SK-N-SH treated with all-trans-retinoic acid at 6 μM for 48 hours (cell line): ENCODE measurements at regions not wholly inside any gene's neighbourhood (a gene's known extent, or its start where the extent isn't known, plus 50 kb on each side); places are given as distances from the start of the nearest gene placed in this dataset.

Source experiments
- ATAC-seq: fragments of 200-7000 bp; cut with Tn5 transposase; 3 replicates; pipeline ENCODE4 v1.9.1; 2020; ENCODE audit warnings: mild to moderate bottlenecking, moderate library complexity
- ARNTL ChIP-seq: fragments of 450-650 bp; formaldehyde crosslinking; IDR thresholded peaks from 2 replicates; pipeline ENCODE4 v1.5.0; 2020; ENCODE audit warnings: low read depth, mild to moderate bottlenecking, moderate library complexity, borderline replicate concordance
- BACH2 ChIP-seq: fragments of 250-450 bp; sonication (Bioruptor Pico); IDR thresholded peaks from 2 replicates; pipeline ENCODE4 v1.9.0; 2021; ENCODE audit warnings: mild to moderate bottlenecking, borderline replicate concordance
- CREB5 ChIP-seq: fragments of 250-450 bp; sonication (Bioruptor Pico); IDR thresholded peaks from 2 replicates; pipeline ENCODE4 v1.5.1; 2020; ENCODE audit warnings: low read depth, mild to moderate bottlenecking, moderate library complexity
- CSDC2 ChIP-seq: fragments of 250-450 bp; sonication (Bioruptor Pico); IDR thresholded peaks from 2 replicates; pipeline ENCODE4 v1.5.0; 2020; ENCODE audit warnings: mild to moderate bottlenecking, moderate library complexity
- ESRRG ChIP-seq: fragments of 250-450 bp; sonication (Bioruptor Pico); IDR thresholded peaks from 2 replicates; pipeline ENCODE4 v1.6.1; 2021; ENCODE audit warnings: mild to moderate bottlenecking
- ISL1 ChIP-seq: fragments of 250-450 bp; sonication (Bioruptor Pico); IDR thresholded peaks from 2 replicates; pipeline ENCODE4 v2.1.2; 2022; ENCODE audit warnings: mild to moderate bottlenecking, moderate library complexity
- OSR1 ChIP-seq: fragments of 250-450 bp; sonication (Bioruptor Pico); IDR thresholded peaks from 2 replicates; pipeline ENCODE4 v1.8.0; 2022; ENCODE audit warnings: moderate library complexity, mild to moderate bottlenecking, inconsistent platforms
- POU6F1 ChIP-seq: fragments of 250-450 bp; sonication (Bioruptor Pico); IDR thresholded peaks from 2 replicates; pipeline ENCODE4 v1.8.0; 2021; ENCODE audit warnings: low read depth, mild to moderate bottlenecking, moderate library complexity, borderline replicate concordance
- PPARA ChIP-seq: fragments of 250-450 bp; sonication (Bioruptor Pico); IDR thresholded peaks from 2 replicates; pipeline ENCODE4 v1.5.0; 2020; ENCODE audit warnings: mild to moderate bottlenecking, borderline replicate concordance
- RARB ChIP-seq: fragments of 250-450 bp; sonication (Bioruptor Pico); IDR thresholded peaks from 2 replicates; pipeline ENCODE4 v1.8.0; 2021; ENCODE audit warnings: mild to moderate bottlenecking, moderate library complexity
- SNAI2 ChIP-seq: fragments of 250-450 bp; sonication (Bioruptor Pico); IDR thresholded peaks from 2 replicates; pipeline ENCODE4 v1.5.0; 2020; ENCODE audit warnings: mild to moderate bottlenecking, moderate library complexity
- TCF4 ChIP-seq: fragments of 250-450 bp; sonication (Bioruptor Pico); IDR thresholded peaks from 2 replicates; pipeline ENCODE4 v1.8.0; 2021; ENCODE audit warnings: mild to moderate bottlenecking, moderate library complexity, borderline replicate concordance
- TOX ChIP-seq: fragments of 250-450 bp; sonication (Bioruptor Pico); IDR thresholded peaks from 2 replicates; pipeline ENCODE4 v1.8.0; 2021; ENCODE audit warnings: mild to moderate bottlenecking, moderate library complexity, borderline replicate concordance
- TSHZ2 ChIP-seq: fragments of 250-450 bp; sonication (Bioruptor Pico); IDR thresholded peaks from 2 replicates; pipeline ENCODE4 v1.5.0; 2020; ENCODE audit warnings: mild to moderate bottlenecking, moderate library complexity
- ZC3H10 ChIP-seq: fragments of 250-450 bp; sonication (Bioruptor Pico); IDR thresholded peaks from 2 replicates; pipeline ENCODE4 v1.5.1; 2021; ENCODE audit warnings: mild to moderate bottlenecking, moderate library complexity
- ZFP3 ChIP-seq: fragments of 250-450 bp; sonication (Bioruptor Pico); IDR thresholded peaks from 2 replicates; pipeline ENCODE4 v1.5.0; 2020; ENCODE audit warnings: mild to moderate bottlenecking, moderate library complexity
- ZNF565 ChIP-seq: fragments of 450-650 bp; formaldehyde crosslinking; conservative IDR thresholded peaks from 2 replicates; pipeline ENCODE4 v1.5.0; 2020; ENCODE audit warnings: low read depth, mild to moderate bottlenecking, moderate library complexity
- ZNF70 ChIP-seq: fragments of 450-650 bp; formaldehyde crosslinking; IDR thresholded peaks from 2 replicates; pipeline ENCODE4 v1.5.0; 2020; ENCODE audit warnings: mild to moderate bottlenecking, moderate library complexity
- ZNF8 ChIP-seq: fragments of 450-650 bp; formaldehyde crosslinking; IDR thresholded peaks from 2 replicates; pipeline ENCODE4 v1.5.0; 2020; ENCODE audit warnings: mild to moderate bottlenecking, moderate library complexity
- TF ChIP-seq, protein P1 (sequence below): fragments of 250-450 bp; sonication (Bioruptor Pico); IDR thresholded peaks from 2 replicates; pipeline ENCODE4 v1.5.1; 2021; ENCODE audit warnings: mild to moderate bottlenecking, moderate library complexity

DNA sequence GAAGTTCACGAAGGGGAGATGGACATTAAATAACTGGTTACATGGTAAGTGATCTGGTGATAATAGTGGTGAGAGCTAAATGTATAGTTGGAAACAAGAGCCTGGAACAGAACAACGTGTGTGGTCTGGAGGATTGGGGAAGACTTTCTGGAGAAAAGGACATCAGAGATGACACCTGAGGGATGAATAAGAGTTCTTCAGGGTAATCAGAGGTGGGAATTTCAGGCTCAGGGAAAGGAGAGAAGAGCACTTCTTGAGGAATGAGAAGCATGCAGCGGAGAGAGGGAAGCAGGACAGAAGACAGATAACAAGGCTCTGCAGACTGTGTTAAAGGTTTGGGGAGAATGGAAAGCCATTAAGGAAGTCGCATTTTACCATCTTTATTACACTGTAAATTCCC, 450.7 kb downstream of the TNS1 start:
- ATAC-seq: no peak
- TF ChIP-seq ZFP3 (CRISPR knock-in tag) (no peak; the same call in 1 of the 2 replicates), BACH2 (CRISPR knock-in tag) (no peak), ZNF8 (CRISPR knock-in tag) (no peak), ZNF70 (no peak), ARNTL (CRISPR knock-in tag) (no peak), PPARA (CRISPR knock-in tag) (no peak), CSDC2 (CRISPR knock-in tag) (no peak), OSR1 (CRISPR knock-in tag) (no peak), POU6F1 (CRISPR knock-in tag) (no peak)

DNA sequence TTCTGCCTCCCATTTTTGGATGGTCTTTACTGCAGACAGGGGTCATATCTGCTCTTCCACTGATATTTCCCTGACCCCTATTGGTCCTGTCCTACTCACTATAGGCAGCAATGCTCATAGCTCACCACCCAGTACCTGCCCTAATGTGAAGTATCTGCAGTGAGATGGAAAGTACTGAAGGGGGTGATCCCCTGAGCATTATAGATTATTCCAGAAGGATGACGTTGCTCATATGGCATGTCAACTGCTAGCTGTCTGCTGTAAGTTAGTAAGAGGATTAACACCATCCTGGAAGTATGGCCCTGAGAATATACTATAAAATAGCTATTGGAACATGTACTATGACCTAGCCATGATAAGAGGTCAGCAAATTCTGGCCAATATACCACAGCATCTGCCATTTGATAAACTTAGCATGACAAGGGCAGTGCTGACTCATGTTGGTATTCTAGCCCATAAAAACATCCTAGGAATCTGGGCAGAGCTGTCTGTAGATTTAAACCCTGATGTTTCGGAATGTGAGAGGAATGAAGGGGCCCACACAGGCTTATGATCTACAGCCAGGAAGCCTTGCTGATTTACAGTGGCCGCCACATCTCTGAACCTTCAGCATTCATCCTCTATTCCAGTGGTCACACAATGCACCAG, 451.4 kb downstream of the TNS1 start:
- ATAC-seq: peak; percentile 98
- no peak for TF ChIP-seq BACH2 (CRISPR knock-in tag)
- TF ChIP-seq ISL1 (CRISPR knock-in tag): peak; percentile 73
- TF ChIP-seq TSHZ2 (CRISPR knock-in tag): no peak
- no peak for TF ChIP-seq ARNTL (CRISPR knock-in tag)
- TF ChIP-seq SNAI2: 0 out of 2 replicates have a peak, but pooled peaks have one; percentile 21

DNA sequence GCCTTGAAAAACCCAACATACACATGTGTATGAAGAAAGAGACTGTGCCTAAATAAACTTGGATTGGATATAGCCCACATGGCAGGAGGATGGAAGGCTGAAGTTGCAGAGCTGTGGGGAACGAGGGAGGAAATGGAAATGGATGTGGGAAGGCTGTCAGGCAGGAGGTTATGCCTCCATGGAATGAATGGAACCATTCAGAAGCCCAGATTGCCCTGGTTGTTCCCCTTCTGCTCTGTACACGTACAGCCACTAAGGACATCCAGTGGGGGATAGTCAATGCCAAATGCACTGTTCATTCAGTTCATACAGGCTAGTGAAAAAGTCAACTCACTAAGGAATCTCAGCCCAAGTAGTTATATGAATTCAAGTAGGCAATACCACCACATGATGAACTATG, 463.7 kb downstream of the TNS1 start:
- TF ChIP-seq BACH2 (CRISPR knock-in tag): no peak
- TF ChIP-seq PPARA (CRISPR knock-in tag): no peak
- TF ChIP-seq ZNF565 (CRISPR knock-in tag): no peak
- no peak for TF ChIP-seq ARNTL (CRISPR knock-in tag)
- TF ChIP-seq ZNF8 (CRISPR knock-in tag): no peak
- no peak for ATAC-seq

DNA sequence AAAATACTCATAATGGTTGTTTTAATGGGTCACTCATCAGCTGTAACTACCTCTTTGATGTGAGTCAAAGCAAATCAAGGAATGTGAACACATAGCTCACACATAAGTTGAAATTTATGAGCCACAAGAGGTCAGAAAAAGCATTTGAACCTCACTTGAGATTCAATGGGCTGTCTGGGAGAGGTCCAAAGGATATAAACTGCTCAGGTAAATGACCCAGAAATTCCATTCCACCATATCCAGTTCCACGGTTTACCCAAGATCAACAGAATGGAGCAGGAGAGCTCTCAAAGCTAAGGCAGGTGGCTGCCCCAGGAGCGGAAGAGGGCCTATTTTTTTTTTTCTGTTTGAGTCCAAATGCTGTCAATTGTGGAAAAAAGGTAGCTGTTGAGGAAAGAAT, 464.1 kb downstream of the TNS1 start:
- TF ChIP-seq CREB5 (CRISPR knock-in tag) (no peak), ZNF565 (CRISPR knock-in tag) (no peak), TOX (CRISPR knock-in tag) (no peak), BACH2 (CRISPR knock-in tag) (no peak), RARB (CRISPR knock-in tag) (no peak), OSR1 (CRISPR knock-in tag) (no peak), PPARA (CRISPR knock-in tag) (no peak), ESRRG (CRISPR knock-in tag) (no peak), ZNF70 (no peak), ARNTL (CRISPR knock-in tag) (no peak), TCF4 (no peak), TSHZ2 (CRISPR knock-in tag) (no peak), ZC3H10 (no peak), ISL1 (CRISPR knock-in tag) (no peak)
- TF ChIP-seq, protein P1, sequence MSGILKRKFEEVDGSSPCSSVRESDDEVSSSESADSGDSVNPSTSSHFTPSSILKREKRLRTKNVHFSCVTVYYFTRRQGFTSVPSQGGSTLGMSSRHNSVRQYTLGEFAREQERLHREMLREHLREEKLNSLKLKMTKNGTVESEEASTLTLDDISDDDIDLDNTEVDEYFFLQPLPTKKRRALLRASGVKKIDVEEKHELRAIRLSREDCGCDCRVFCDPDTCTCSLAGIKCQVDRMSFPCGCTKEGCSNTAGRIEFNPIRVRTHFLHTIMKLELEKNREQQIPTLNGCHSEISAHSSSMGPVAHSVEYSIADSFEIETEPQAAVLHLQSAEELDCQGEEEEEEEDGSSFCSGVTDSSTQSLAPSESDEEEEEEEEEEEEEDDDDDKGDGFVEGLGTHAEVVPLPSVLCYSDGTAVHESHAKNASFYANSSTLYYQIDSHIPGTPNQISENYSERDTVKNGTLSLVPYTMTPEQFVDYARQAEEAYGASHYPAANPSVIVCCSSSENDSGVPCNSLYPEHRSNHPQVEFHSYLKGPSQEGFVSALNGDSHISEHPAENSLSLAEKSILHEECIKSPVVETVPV (CRISPR knock-in tag): no peak
- ATAC-seq: no peak
